Tibial nerve (tissue), 4 donors: ENCODE measurements at regions not wholly inside any gene's neighbourhood (a gene's known extent, or its start where the extent isn't known, plus 50 kb on each side); places are given as distances from the start of the nearest gene placed in this dataset.

ENCODE experiments used
- DNase-seq, 2 donors: peaks; one replicate each; pipeline ENCODE4 v3.0.0-alpha.2; 2019; ENCODE audit warnings: low spot score in 2 of 2
- H3K27ac ChIP-seq, 4 donors: fragments of 200-600 bp; sonication (generic) in 3 of 4; one replicate each; pipeline ENCODE4 v1.5.1; 2017 to 2019; ENCODE audit warnings: mild to moderate bottlenecking in 1 of 4
- H3K27me3 ChIP-seq, 2 donors: fragments of 200-600 bp; sonication (generic) in 1 of 2; one replicate each; pipeline versions ENCODE4 v1.5.1 to v1.6.0; 2017 to 2019
- H3K36me3 ChIP-seq, 3 donors: fragments of 200-600 bp; sonication (generic); one replicate each; pipeline ENCODE4 v1.5.1; 2018 to 2019
- H3K4me1 ChIP-seq, 4 donors: fragments of 200-600 bp; sonication (generic) in 3 of 4; one replicate each; pipeline ENCODE4 v1.5.1; 2017 to 2019
- H3K4me3 ChIP-seq, 4 donors: fragments of 200-600 bp; sonication (generic) in 3 of 4; one replicate each; pipeline ENCODE4 v1.5.1; 2017 to 2019; ENCODE audit warnings: mild to moderate bottlenecking in 1 of 4, moderate library complexity in 1 of 4
- H3K9me3 ChIP-seq, 4 donors: fragments of 200-600 bp; sonication (generic) in 3 of 4; one replicate each; pipeline ENCODE4 v1.5.1; 2017 to 2019
- CTCF ChIP-seq, 5 experiments: fragments of 200-600 bp in 3 of 5; fragments of 450-650 bp in 2 of 5; sonication (generic) in 3 of 5; IDR thresholded peaks; one replicate each; pipeline ENCODE4 v1.5.1; 2016 to 2019; ENCODE audit warnings: antibody characterized with exemption in 5 of 5, mild to moderate bottlenecking in 3 of 5, moderate library complexity in 2 of 5
- EP300 ChIP-seq, 2 donors: sonication (generic); formaldehyde crosslinking; IDR thresholded peaks; one replicate each; pipeline ENCODE4 v1.6.1; 2017; ENCODE audit warnings: antibody characterized with exemption in 2 of 2, mild to moderate bottlenecking in 1 of 2
- POLR2A ChIP-seq, 2 donors: fragments of 450-650 bp; IDR thresholded peaks; one replicate each; pipeline ENCODE4 v1.6.1; 2017; ENCODE audit warnings: antibody characterized with exemption in 2 of 2, mild to moderate bottlenecking in 2 of 2, moderate library complexity in 2 of 2
- WGBS, 2 donors: methylation state at CpG; one replicate each; pipeline ENCODE4 v1.1.5; 2018; 5-methylcytosine and 5-hydroxymethylcytosine counted together

- Histone ChIP-seq H3K9me3 (no peaks in the 10 kb centered on the region), H3K27ac (no peak overlapping the region), H3K4me1 (peaks cover 0 to under 1% (median 0%) of the 10 kb centered on the region in 4 donors), H3K4me3 (no peak overlapping the region), H3K27me3 (no peaks in the 10 kb centered on the region), H3K36me3 (no peaks in the 10 kb centered on the region)
- no peak for DNase-seq
- TF ChIP-seq EP300 (IDR thresholded peaks at IDR 0.05), result no peak
- TF ChIP-seq POLR2A (IDR thresholded peaks at IDR 0.05), result no peak
- no peak for TF ChIP-seq CTCF (IDR thresholded peaks at IDR 0.05)
- 56 to 61% methylated on average over 3 of the region's 3 CpGs for WGBS, 2 donors
Observed at GRCh38 chr3:29164825-29165224, 116.0 kb upstream of the RBMS3 start.

GRCh38 chr3:29167180-29167579, 113.7 kb upstream of the RBMS3 start:
- peaks cover 0 to 15% (median 8%) of the 10 kb centered on the region in 4 donors for H3K4me1 ChIP-seq
- H3K4me3 ChIP-seq, result no peak overlapping the region
- H3K27me3 ChIP-seq, result no peaks in the 10 kb centered on the region
- no peaks in the 10 kb centered on the region for H3K9me3 ChIP-seq
- WGBS, 2 donors, result 98% methylated on average over 1 of the region's 1 CpG
- H3K27ac ChIP-seq, result no peak overlapping the region
- TF ChIP-seq POLR2A (IDR thresholded peaks at IDR 0.05), result no peak
- H3K36me3 ChIP-seq, result no peaks in the 10 kb centered on the region
- DNase-seq, result no peak

- H3K36me3 ChIP-seq, result no peaks in the 10 kb centered on the region
- no peak for DNase-seq
- H3K27me3 ChIP-seq, result no peaks in the 10 kb centered on the region
- H3K4me3 ChIP-seq, result no peak overlapping the region
- peaks cover 0 to 19% (median 8%) of the 10 kb centered on the region in 4 donors for H3K4me1 ChIP-seq
- 70 to 79% methylated on average over 2 of the region's 2 CpGs for WGBS, 2 donors
- H3K27ac ChIP-seq, result no peak overlapping the region
- TF ChIP-seq CTCF (IDR thresholded peaks at IDR 0.05), result no peak
- TF ChIP-seq EP300 (IDR thresholded peaks at IDR 0.05), result no peak
- no peak for TF ChIP-seq POLR2A (IDR thresholded peaks at IDR 0.05)
- no peaks in the 10 kb centered on the region for H3K9me3 ChIP-seq
Observed at GRCh38 chr3:29168081-29168480, 112.8 kb upstream of the RBMS3 start.

GRCh38 chr3:29168696-29169095, 112.2 kb upstream of the RBMS3 start:
- H3K4me3 ChIP-seq, result no peak overlapping the region
- WGBS, 2 donors, result 67 to 72% methylated on average over 1 of the region's 1 CpG
- H3K9me3 ChIP-seq, result no peaks in the 10 kb centered on the region
- no peaks in the 10 kb centered on the region for H3K27me3 ChIP-seq
- H3K4me1 ChIP-seq, result peaks cover 0 to 19% (median 8%) of the 10 kb centered on the region in 4 donors
- H3K36me3 ChIP-seq, result no peaks in the 10 kb centered on the region
- no peak for TF ChIP-seq EP300 (IDR thresholded peaks at IDR 0.05)
- no peak for TF ChIP-seq POLR2A (IDR thresholded peaks at IDR 0.05)
- no peak for TF ChIP-seq CTCF (IDR thresholded peaks at IDR 0.05)
- DNase-seq, result no peak
- no peak overlapping the region for H3K27ac ChIP-seq

GRCh38 chr3:29169451-29169850, 111.4 kb upstream of the RBMS3 start:
- H3K27me3 ChIP-seq, result no peaks in the 10 kb centered on the region
- no peak for DNase-seq
- no peak overlapping the region for H3K27ac ChIP-seq
- H3K36me3 ChIP-seq, result no peaks in the 10 kb centered on the region
- whole genome bisulfite sequencing, 2 donors, result 51 to 52% methylated on average over 3 of the region's 3 CpGs
- H3K4me1 ChIP-seq, result peaks cover 0 to 19% (median 8%) of the 10 kb centered on the region in 4 donors
- no peak overlapping the region for H3K4me3 ChIP-seq
- H3K9me3 ChIP-seq, result no peaks in the 10 kb centered on the region
- TF ChIP-seq CTCF (IDR thresholded peaks at IDR 0.05), result no peak
- TF ChIP-seq POLR2A (IDR thresholded peaks at IDR 0.05), result no peak
- no peak for TF ChIP-seq EP300 (IDR thresholded peaks at IDR 0.05)
